Upper lobe of left lung (tissue), 6 donors: ENCODE measurements at regions not wholly inside any gene's neighbourhood (a gene's known extent, or its start where the extent isn't known, plus 50 kb on each side); places are given as distances from the start of the nearest gene placed in this dataset.

Experiments used
- ATAC-seq, 2 donors: fragments of 200-7000 bp; cut with Tn5 transposase; one replicate each; pipeline ENCODE4 v1.9.1; 2022; ENCODE audit warnings: mild to moderate bottlenecking in 2 of 2, moderate library complexity in 2 of 2; ENCODE audit not compliant: low FRiP score in 2 of 2
- DNase-seq, 2 donors: peaks; one replicate each; pipeline ENCODE4 v3.0.0-alpha.2; 2019 to 2020
- H3K27ac ChIP-seq, 4 donors: fragments of 200-600 bp; sonication (generic); one replicate each; pipeline ENCODE4 v1.5.1; 2016 to 2019
- H3K27me3 ChIP-seq, 4 donors: fragments of 200-600 bp; sonication (generic); one replicate each; pipeline ENCODE4 v1.5.1; 2017 to 2019
- H3K36me3 ChIP-seq, 4 donors: fragments of 200-600 bp; sonication (generic); one replicate each; pipeline ENCODE4 v1.5.1; 2016 to 2019
- H3K4me1 ChIP-seq, 4 donors: fragments of 200-600 bp; sonication (generic); one replicate each; pipeline ENCODE4 v1.5.1; 2018 to 2019
- H3K4me3 ChIP-seq, 4 donors: fragments of 200-600 bp; sonication (generic); one replicate each; pipeline ENCODE4 v1.5.1; 2017 to 2019; ENCODE audit warnings: mild to moderate bottlenecking in 2 of 4, moderate library complexity in 1 of 4
- H3K9me3 ChIP-seq, 4 donors: fragments of 200-600 bp; sonication (generic); one replicate each; pipeline ENCODE4 v1.5.1; 2018 to 2019
- EP300 ChIP-seq, 4 donors: sonication (generic); formaldehyde crosslinking; IDR thresholded peaks; one replicate each; pipeline ENCODE4 v1.5.1; 2017; ENCODE audit warnings: antibody characterized with exemption in 4 of 4, control low read depth in 2 of 4
- POLR2A ChIP-seq, 4 donors: fragments of 450-650 bp; IDR thresholded peaks; one replicate each; pipeline ENCODE4 v1.5.1; 2016 to 2017; ENCODE audit warnings: antibody characterized with exemption in 4 of 4, mild to moderate bottlenecking in 2 of 4
- POLR2AphosphoS5 ChIP-seq, 2 donors: sonication (generic); formaldehyde crosslinking; IDR thresholded peaks; one replicate each; pipeline ENCODE4 v1.5.1; 2017; ENCODE audit warnings: antibody characterized with exemption in 2 of 2
- WGBS, 2 donors: methylation state at CpG; one replicate each; pipeline ENCODE4 v1.1.5; 2017 to 2018; 5-methylcytosine and 5-hydroxymethylcytosine counted together
- TF ChIP-seq, protein P1 (sequence below), 6 experiments: fragments of 450-650 bp in 4 of 6; fragments of 200-600 bp in 2 of 6; sonication (generic) in 2 of 6; IDR thresholded peaks; one replicate each; pipeline ENCODE4 v1.5.1; 2016 to 2019; ENCODE audit warnings: antibody characterized with exemption in 6 of 6
- donor health status: DM: no; HTN: no; CAD: no; lungs with moderate emphysema.
- donor health status: DM: no; HTN: yes; CAD: no; lungs with severe emphysema.

DNA sequence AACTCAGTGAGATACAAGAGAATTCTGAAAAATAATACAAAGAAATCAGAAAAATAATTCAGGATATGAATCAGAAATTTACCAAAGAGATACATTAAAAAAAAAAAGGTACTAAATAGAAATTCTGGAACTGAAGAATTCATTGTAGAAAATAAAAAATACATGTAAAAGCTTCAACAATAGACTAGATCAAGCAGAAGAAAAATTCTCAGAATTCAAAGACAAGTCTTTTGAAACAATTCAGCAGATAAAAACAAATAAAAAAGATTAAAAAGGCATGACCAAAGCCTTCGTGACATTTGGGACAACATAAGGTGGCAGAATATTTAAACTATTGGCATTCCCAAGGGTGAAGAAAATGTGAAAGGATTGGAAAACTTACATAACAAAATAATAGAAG, 133.1 kb upstream of the CNOT2 start:
- DNase-seq: no peak
- Histone ChIP-seq H3K4me1 (no peaks in the 10 kb centered on the region), H3K4me3 (no peak overlapping the region), H3K9me3 (peaks cover 5 to 24% (median 11%) of the 10 kb centered on the region in 4 donors), H3K36me3 (no peaks in the 10 kb centered on the region), H3K27ac (no peak overlapping the region), H3K27me3 (no peaks in the 10 kb centered on the region)
- no peak for ATAC-seq
- 88 to 96% methylated on average over 1 of the region's 1 CpG for WGBS, 2 donors
- TF ChIP-seq, protein P1, sequence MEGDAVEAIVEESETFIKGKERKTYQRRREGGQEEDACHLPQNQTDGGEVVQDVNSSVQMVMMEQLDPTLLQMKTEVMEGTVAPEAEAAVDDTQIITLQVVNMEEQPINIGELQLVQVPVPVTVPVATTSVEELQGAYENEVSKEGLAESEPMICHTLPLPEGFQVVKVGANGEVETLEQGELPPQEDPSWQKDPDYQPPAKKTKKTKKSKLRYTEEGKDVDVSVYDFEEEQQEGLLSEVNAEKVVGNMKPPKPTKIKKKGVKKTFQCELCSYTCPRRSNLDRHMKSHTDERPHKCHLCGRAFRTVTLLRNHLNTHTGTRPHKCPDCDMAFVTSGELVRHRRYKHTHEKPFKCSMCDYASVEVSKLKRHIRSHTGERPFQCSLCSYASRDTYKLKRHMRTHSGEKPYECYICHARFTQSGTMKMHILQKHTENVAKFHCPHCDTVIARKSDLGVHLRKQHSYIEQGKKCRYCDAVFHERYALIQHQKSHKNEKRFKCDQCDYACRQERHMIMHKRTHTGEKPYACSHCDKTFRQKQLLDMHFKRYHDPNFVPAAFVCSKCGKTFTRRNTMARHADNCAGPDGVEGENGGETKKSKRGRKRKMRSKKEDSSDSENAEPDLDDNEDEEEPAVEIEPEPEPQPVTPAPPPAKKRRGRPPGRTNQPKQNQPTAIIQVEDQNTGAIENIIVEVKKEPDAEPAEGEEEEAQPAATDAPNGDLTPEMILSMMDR (IDR thresholded peaks at IDR 0.05): no peak
- no peak for TF ChIP-seq POLR2AphosphoS5 (IDR thresholded peaks at IDR 0.05)

DNA sequence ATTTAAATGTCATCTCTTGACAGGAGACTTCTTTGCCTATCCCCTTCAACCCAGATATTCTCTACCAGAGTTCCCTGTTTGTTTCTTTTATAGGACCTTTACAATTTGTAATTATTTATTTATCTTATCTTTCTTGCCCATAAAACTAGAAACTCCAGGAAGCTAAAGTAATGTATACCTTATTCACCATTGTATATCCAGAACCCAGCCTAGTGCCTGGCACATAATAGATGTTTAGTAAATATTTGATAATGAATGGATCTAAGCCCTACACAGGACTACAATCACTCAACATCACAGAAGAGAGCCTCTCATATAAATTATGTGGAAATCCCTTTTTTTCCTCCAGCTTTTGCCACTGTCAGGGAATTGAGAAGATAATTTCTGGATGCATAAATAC, 125.6 kb upstream of the CNOT2 start:
- no peaks in the 10 kb centered on the region for H3K4me1 ChIP-seq
- no peak for DNase-seq
- no peak for ATAC-seq
- H3K27me3 ChIP-seq: no peaks in the 10 kb centered on the region
- no peaks in the 10 kb centered on the region for H3K9me3 ChIP-seq
- no peaks in the 10 kb centered on the region for H3K36me3 ChIP-seq
- H3K4me3 ChIP-seq: no peak overlapping the region
- no peak for TF ChIP-seq POLR2A (IDR thresholded peaks at IDR 0.05)
- TF ChIP-seq, protein P1 (IDR thresholded peaks at IDR 0.05): no peak
- TF ChIP-seq EP300 (IDR thresholded peaks at IDR 0.05): no peak
- TF ChIP-seq POLR2AphosphoS5 (IDR thresholded peaks at IDR 0.05): no peak
- no peak overlapping the region for H3K27ac ChIP-seq

DNA sequence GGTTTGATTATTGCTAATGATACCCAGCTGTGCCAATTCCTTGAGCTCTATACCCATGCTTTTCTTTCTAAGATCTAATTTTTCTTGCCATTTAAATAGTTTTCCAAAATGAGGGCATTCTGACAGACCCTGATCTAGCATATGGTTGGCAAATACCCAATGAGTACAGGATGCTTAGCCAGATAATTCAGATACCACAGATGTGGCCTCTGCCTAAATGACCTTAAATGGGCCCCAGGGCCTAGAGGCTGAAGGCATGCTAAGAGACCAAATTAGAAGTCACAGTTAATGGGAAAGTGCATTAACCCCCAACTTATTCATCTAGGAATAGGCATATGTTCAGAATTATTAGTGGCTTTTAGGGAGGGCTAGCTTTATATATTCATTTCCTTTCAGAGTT, 122.3 kb upstream of the CNOT2 start:
- ATAC-seq (no peak), DNase-seq (no peak)
- no peak overlapping the region for H3K27ac ChIP-seq
- H3K4me1 ChIP-seq: no peaks in the 10 kb centered on the region
- no peaks in the 10 kb centered on the region for H3K9me3 ChIP-seq
- no peak overlapping the region for H3K4me3 ChIP-seq
- no peaks in the 10 kb centered on the region for H3K27me3 ChIP-seq
- H3K36me3 ChIP-seq: no peaks in the 10 kb centered on the region
- TF ChIP-seq, protein P1 (IDR thresholded peaks at IDR 0.05): no peak
- TF ChIP-seq EP300 (IDR thresholded peaks at IDR 0.05) (no peak), POLR2A (IDR thresholded peaks at IDR 0.05) (no peak), POLR2AphosphoS5 (IDR thresholded peaks at IDR 0.05) (no peak)

DNA sequence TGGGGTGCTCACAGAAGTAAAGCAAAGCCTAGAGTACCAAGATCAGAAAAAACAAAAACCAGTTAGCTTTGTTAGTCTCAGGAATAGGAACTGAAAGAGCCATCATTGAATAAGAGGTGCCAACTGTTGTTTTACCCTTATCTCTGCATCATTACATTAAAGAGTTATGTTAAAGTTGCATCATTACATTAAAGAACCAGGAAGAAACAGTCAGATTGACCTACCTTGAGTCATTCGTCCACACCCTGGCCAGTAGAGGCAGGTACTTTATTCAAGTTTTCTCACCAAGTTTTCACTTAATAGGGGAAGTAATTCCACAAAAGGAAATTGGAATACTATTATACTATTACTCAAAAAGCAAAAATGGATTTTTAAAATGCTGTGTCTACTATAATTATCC, 121.7 kb upstream of the CNOT2 start:
- WGBS, 2 donors: 81 to 82% methylated on average over 1 of the region's 1 CpG
- ATAC-seq: no peak
- H3K27me3 ChIP-seq: no peaks in the 10 kb centered on the region

DNA sequence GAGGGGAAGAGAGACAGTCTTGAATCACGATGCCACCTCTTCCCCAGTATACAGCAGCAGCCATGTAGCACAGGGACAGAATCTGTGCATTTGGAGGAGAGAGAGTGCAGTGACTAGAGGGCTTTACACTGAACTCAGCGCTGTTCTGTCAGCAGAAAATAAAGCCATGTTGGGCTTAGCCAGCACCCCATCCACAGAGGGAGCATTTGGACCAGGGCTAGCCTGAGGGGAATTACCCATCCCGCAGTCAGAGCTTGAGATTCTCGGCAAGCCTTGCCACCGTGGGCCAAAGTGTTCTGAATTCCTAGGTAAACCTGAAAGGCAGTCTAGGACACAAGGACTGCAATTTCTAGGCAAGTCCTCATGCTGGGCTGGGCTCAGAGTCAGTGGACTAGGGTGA, 120.4 kb upstream of the CNOT2 start:
- Histone ChIP-seq H3K4me1 (no peaks in the 10 kb centered on the region), H3K9me3 (no peaks in the 10 kb centered on the region), H3K27me3 (no peaks in the 10 kb centered on the region), H3K36me3 (no peaks in the 10 kb centered on the region), H3K27ac (no peak overlapping the region), H3K4me3 (no peak overlapping the region)
- ATAC-seq (peak in 1 of 2 donors; percentile 22), DNase-seq (no peak)
- TF ChIP-seq, protein P1 (IDR thresholded peaks at IDR 0.05): no peak
- TF ChIP-seq POLR2A (IDR thresholded peaks at IDR 0.05) (no peak), EP300 (IDR thresholded peaks at IDR 0.05) (no peak), POLR2AphosphoS5 (IDR thresholded peaks at IDR 0.05) (no peak)
- WGBS, 2 donors: 75 to 80% methylated on average over 5 of the region's 5 CpGs

More for the DNA sequence above, 121.7 kb upstream of the CNOT2 start:
- Histone ChIP-seq H3K4me3 (no peak overlapping the region), H3K4me1 (no peaks in the 10 kb centered on the region), H3K27ac (no peak overlapping the region), H3K9me3 (no peaks in the 10 kb centered on the region), H3K36me3 (no peaks in the 10 kb centered on the region)
- TF ChIP-seq EP300 (IDR thresholded peaks at IDR 0.05) (no peak), POLR2A (IDR thresholded peaks at IDR 0.05) (no peak), POLR2AphosphoS5 (IDR thresholded peaks at IDR 0.05) (no peak)
- TF ChIP-seq, protein P1 (IDR thresholded peaks at IDR 0.05): no peak
- no peak for DNase-seq
